ENCODE measurements at regions not wholly inside any gene's neighbourhood (a gene's known extent, or its start where the extent isn't known, plus 50 kb on each side); places are given as distances from the start of the nearest gene placed in this dataset.

DNA sequence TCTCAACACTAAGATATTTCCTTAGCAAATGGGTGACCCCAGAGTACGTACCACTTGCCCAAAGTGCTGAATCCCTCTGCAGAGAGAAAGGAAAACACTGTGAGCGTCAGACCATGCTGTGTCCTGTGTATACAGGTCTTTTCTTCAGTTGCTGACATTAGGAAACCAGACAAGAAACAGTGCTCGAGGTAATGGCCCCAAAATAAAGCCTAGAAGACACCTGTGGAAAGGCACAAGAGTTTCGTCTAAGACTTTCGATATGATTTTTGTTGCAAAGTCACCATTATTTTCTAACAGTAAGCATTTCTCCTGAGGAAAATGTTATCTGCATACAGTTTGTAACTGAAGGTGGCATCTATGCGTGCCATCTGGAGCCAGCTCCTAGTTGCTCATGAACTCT lies 62.0 kb upstream of the SIMC1 start:
- DNase-seq (ENCODE audit: low read depth), result no peak

GRCh38 chr5:176178789-176179188 lies 59.4 kb upstream of the SIMC1 start:
- no peak for DNase-seq (ENCODE audit: low read depth)

- no peak for DNase-seq (ENCODE audit: low read depth)
These were observed 57.9 kb upstream of the SIMC1 start for GRCh38 chr5:176180339-176180738.

DNA sequence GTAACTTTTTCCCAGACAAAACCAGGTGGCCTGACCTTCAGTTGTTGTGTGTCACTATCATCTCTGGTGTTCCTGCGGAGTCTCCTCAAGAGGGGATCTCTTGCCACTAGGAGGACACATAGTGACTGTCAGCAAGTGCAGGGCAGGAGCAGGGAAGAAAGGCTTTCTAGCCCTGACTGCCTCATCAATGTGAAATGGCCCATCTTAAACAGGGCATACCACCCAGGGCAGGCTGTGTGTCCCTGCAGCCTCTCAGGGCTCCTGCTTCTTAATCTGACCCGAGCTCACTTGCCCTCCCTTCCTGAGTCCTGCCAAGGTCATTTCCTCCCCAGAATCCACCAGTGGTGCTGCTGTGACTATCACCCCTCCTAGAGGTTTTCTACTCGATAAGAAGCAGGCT lies 57.4 kb upstream of the SIMC1 start:
- no peak for DNase-seq (ENCODE audit: low read depth)

DNA sequence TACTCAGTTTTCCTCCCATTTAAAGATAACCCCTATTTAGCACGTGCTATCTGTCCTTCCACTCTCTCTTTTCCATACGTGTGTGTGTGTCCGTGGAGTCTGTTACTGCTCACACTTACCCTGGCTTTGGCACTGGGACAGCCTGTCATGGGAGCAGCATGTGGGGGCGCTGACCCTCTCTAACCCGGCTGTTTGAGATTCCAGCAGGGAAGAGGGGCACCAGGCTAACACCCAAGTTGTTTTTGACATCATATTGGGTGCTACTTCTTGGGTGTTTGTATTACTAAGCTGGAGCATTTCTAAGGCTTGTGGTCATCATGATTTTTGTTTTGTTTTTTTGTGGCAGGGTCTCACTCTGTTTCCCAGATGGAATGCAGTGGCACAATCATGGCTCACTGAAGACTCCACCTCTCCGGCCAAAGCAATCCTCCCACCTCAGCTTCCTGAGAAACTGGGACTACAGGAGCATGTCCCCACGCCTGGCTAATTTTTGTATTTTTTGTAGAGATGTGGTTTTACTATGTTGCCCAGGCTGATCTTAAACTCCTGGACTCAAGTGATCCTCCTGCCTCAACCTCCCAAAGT lies 56.9 kb upstream of the SIMC1 start:
- no peak for DNase-seq (ENCODE audit: low read depth)

GRCh38 chr5:176183321-176184074 lies 54.7 kb upstream of the SIMC1 start:
- no peak for DNase-seq (ENCODE audit: low read depth)

DNA sequence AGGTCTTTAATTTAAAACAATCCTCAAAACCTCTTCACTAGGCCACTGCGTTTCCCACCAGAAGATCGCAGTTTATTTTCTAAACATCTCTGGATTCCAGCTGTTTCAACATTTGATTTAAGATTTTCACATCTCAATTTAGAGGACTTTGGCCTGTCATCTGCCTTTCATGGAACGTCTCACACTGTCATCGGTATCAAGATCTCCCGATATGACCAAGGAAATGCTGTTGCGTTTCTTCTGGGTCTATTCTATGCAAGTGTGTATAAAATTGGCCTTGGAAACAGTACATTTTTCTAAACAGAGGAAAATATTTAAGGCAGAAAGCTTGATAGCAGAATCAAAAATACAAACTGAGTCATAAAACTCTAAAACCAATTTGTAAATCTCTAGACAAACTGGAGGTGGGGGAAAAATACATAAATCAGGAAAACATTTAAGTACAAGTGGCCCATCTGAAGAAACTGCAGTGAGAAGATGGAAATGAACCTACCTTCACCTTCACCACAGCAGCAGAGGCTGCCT lies 53.6 kb upstream of the SIMC1 start:
- DNase-seq (ENCODE audit: low read depth), result no peak

- no peak for DNase-seq (ENCODE audit: low read depth)
These were observed 53.0 kb upstream of the SIMC1 start for GRCh38 chr5:176185133-176185733.

DNA sequence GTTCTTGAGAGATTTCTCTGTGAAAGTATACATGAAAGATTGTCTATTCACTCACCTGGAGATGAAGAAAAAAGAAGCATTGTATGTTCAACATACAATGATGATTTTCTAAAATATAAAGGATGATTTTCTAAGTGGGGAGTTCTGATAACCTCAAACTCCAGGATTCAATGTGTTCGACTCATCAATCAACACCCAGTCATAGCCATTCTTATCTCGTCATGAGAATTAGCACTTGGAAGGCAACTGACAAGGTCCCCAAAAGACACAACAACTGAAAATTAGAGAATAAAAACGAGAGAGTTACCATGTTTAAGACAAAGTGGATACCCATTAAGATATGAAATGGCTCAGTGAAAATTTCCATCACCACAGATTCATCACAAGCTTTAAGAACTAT lies 52.1 kb upstream of the SIMC1 start:
- no peak for DNase-seq (ENCODE audit: low read depth)

DNA sequence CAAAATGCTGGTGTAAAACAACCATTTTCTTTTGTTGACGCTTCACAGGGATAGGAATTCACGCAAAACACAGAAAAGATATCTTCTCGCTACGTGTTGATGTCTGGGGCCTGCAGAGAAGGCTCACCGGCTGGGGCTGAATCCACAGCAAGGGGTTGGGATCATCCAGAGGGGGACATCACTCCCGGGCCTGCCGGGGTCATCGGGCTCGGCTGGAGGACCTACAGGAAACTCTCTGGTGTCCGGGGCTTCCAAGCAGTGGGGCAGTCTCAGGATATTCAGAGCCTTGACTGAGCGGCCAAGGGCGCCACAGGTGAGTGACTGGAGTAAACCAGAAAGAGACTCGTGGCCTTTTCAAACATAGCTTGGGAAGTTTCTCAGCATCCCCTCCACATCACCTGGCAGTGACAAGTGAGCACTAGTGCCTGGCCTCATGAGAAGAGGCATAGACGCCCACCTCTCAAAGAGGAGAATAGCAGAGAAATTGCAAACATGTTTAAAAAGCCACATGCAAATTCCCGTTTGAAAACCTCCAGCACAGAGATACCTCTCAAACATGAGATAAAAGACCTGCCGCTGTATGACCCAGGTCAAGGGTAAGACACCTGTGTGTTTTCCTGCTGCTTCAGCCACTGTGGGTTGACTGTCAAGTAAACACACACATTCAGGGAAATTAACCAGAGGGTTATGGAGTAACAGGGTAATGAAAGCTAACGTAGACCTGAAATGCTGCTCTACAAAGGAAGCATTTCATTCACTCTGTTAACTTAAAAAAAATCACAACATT lies 50.8 kb upstream of the SIMC1 start:
- DNase-seq (ENCODE audit: low read depth), result no peak

GRCh38 chr5:176188085-176188484 lies 50.1 kb upstream of the SIMC1 start:
- no peak for DNase-seq (ENCODE audit: low read depth)
